Pancreas (tissue), 10 donors: ENCODE measurements at regions not wholly inside any gene's neighbourhood (a gene's known extent, or its start where the extent isn't known, plus 50 kb on each side); places are given as distances from the start of the nearest gene placed in this dataset.

Source experiments
- ATAC-seq, 4 donors: fragments of 200-7000 bp; cut with Tn5 transposase; one replicate each; pipeline versions ENCODE4 v1.8.0 to v1.9.1; 2020; ENCODE audit warnings: mild to moderate bottlenecking in 4 of 4, moderate library complexity in 4 of 4
- DNase-seq, 6 donors: peaks; one replicate each; pipeline ENCODE4 v3.0.0-alpha.2; 2020
- FAIRE-seq: peaks from 2 replicates; lab custom pipeline; 2012; peaks lifted over from hg19 to GRCh38; lab: Jason Lieb, UNC
- H3K27ac ChIP-seq, 4 donors: fragments of 200-600 bp; sonication (generic); 1 replicate in 3 of 4; 2 replicates in 1 of 4; pipeline versions ENCODE4 v1.5.0 to v1.8.0; 2020
- H3K27me3 ChIP-seq, 4 donors: fragments of 200-600 bp; one replicate each; pipeline ENCODE4 v1.8.0; 2021
- H3K36me3 ChIP-seq, 3 donors: fragments of 200-600 bp; sonication (generic) in 1 of 3; one replicate each; pipeline versions ENCODE4 v1.5.0 to v1.8.0; 2020 to 2021
- H3K4me1 ChIP-seq, 3 donors: fragments of 200-600 bp; one replicate each; pipeline ENCODE4 v1.8.0; 2021
- H3K4me3 ChIP-seq, 4 donors: fragments of 200-600 bp; sonication (generic) in 2 of 4; one replicate each; pipeline versions ENCODE4 v1.5.0 to v1.8.0; 2020 to 2021
- H3K9me3 ChIP-seq, 4 donors: fragments of 200-600 bp; one replicate each; pipeline ENCODE4 v1.8.0; 2021
- WGBS, 2 donors: extraction: QIAGEN DNeasy Blood & Tissue Kit; methylation state at CpG; one replicate each; pipeline ENCODE4 v1.1.7; 2013; 5-methylcytosine and 5-hydroxymethylcytosine counted together
- intact Hi-C, 3 donors: fragments of 100-400 bp; cut with DNase I; formaldehyde crosslinking; loops; one replicate each; pipeline versions ENCODE4 v1.11.1 to v1.14.2; 2022
- TF ChIP-seq, protein P1 (sequence below), 4 donors: fragments of 200-600 bp; sonication (generic) in 3 of 4; IDR thresholded peaks; one replicate each; pipeline versions ENCODE4 v1.5.0 to v1.8.0; 2021; ENCODE audit warnings: antibody characterized with exemption in 4 of 4
- donor health status: healthy with polysubstance abuse.
- donor health status: DM: no; HTN: no; CAD: no; lungs with moderate emphysema.
- donor health status: DM: no; HTN: no; CAD: no.
- donor health status: control.
- donor health status: control.
- donor health status: Bipolar disorder and iron deficiency.
- donor health status: DM: yes; HTN: yes; CAD: no.
- donor health status: DM: no; HTN: no; CAD: no.
- donor health status: DM: no; HTN: no; CAD: no.
- donor health status: DM: yes; HTN: yes; CAD: no.

DNA sequence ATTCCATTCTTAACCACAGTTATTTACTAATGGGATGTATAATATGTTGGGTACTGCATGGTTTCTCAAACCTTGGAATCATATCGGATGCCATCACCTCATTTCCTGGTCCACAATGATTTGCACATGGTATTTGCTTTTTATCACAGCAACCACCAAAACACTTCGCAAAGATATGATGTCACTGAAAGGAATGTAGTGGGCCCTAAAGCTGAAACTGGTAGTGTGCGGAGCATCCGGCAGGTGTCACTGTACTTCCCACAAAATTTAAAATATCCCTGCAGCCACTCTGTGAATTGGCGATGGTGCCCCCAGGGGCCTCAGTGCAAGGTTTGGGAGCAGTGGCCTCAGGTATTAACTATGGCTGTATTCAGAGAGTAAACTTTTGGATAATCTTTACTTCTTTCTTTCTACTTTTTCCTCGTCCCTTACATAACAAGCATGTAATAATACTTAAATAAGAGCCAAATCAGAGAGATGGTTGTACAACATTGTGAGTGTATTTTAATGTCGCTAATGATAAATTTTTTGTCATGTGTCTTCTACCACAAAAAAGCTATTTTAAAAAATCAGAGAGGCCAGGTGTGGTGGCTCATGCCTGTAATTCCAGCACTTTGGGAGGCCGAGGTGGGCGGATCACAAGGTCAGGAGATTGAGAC, 66.2 kb downstream of the FAM241B start:
- H3K27me3 ChIP-seq, result no peaks in the 10 kb centered on the region
- peak; percentile 43 to 79 (median 75) for ATAC-seq
- TF ChIP-seq, protein P1, sequence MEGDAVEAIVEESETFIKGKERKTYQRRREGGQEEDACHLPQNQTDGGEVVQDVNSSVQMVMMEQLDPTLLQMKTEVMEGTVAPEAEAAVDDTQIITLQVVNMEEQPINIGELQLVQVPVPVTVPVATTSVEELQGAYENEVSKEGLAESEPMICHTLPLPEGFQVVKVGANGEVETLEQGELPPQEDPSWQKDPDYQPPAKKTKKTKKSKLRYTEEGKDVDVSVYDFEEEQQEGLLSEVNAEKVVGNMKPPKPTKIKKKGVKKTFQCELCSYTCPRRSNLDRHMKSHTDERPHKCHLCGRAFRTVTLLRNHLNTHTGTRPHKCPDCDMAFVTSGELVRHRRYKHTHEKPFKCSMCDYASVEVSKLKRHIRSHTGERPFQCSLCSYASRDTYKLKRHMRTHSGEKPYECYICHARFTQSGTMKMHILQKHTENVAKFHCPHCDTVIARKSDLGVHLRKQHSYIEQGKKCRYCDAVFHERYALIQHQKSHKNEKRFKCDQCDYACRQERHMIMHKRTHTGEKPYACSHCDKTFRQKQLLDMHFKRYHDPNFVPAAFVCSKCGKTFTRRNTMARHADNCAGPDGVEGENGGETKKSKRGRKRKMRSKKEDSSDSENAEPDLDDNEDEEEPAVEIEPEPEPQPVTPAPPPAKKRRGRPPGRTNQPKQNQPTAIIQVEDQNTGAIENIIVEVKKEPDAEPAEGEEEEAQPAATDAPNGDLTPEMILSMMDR (IDR thresholded peaks at IDR 0.05), result peak in 2 of 4 donors; percentile 20 to 22
- no peaks in the 10 kb centered on the region for H3K9me3 ChIP-seq
- intact Hi-C loops, result no loop called here
- H3K4me1 ChIP-seq, result no peaks in the 10 kb centered on the region
- H3K36me3 ChIP-seq, result no peaks in the 10 kb centered on the region
- H3K27ac ChIP-seq, result no peak overlapping the region
- WGBS, 2 donors, result 60 to 72% methylated on average over 9 of the region's 9 CpGs
- DNase-seq, result peak in 1 of 6 donors; percentile 30
- no peak for FAIRE-seq
- H3K4me3 ChIP-seq, result no peak overlapping the region

DNA sequence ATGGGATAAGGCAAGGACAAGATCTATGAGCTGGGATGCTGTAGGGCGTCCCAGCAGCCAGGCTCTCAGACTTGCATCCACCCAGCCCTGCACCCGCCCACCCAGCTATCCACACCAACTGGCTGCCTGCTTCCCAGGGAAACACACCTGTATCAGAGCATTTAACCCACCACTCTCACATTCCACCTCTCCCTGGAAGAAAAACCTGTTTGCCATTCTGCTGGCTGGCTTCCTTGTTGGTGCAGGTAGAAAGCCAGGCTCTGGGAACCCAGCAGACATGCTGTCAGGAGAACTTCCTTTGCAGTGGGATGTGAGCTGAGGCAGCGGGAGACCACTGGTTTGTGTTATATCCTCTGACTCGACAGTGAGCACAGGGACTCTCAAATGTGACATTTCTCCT, 67.0 kb downstream of the FAM241B start:
- FAIRE-seq, result no peak
- no peak for ATAC-seq
- H3K4me3 ChIP-seq, result no peak overlapping the region
- H3K36me3 ChIP-seq, result no peaks in the 10 kb centered on the region
- no peaks in the 10 kb centered on the region for H3K4me1 ChIP-seq
- whole genome bisulfite sequencing, 2 donors, result 52 to 84% methylated on average over 4 of the region's 4 CpGs
- H3K9me3 ChIP-seq, result no peaks in the 10 kb centered on the region
- DNase-seq, result no peak
- H3K27ac ChIP-seq, result no peak overlapping the region
- intact Hi-C loops, result no loop called here
- TF ChIP-seq, protein P1 (IDR thresholded peaks at IDR 0.05), result no peak
- H3K27me3 ChIP-seq, result peaks cover 0 to 3% (median 0%) of the 10 kb centered on the region in 4 donors

DNA sequence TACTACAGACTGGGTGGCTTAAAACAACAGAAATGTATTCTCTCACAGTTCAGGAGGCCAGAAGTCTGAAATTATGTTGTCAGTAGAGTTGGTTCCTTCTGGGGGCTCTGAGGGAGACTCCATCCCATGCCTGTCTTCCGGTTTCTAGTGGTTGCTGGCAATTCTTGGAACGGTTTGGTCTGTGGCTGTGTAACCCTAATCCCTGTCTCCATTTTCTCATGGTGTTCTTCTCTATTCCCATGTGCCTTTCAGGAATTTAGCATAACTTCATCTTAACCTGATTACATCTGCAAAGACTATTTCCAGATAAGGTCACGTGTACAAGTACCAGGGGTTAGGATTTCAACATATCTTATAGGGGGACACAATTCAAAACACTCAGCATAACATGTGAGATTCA, 73.2 kb downstream of the FAM241B start:
- no peak overlapping the region for H3K4me3 ChIP-seq
- H3K27ac ChIP-seq, result no peak overlapping the region
- no peak for DNase-seq
- FAIRE-seq, result no peak
- ATAC-seq, result no peak
- TF ChIP-seq, protein P1 (IDR thresholded peaks at IDR 0.05), result no peak
- no peaks in the 10 kb centered on the region for H3K36me3 ChIP-seq
- H3K9me3 ChIP-seq, result no peaks in the 10 kb centered on the region
- intact Hi-C loops, result no loop called here
- H3K27me3 ChIP-seq, result peaks cover 0 to 3% (median 0%) of the 10 kb centered on the region in 4 donors
- 49 to 82% methylated on average over 3 of the region's 3 CpGs for WGBS, 2 donors
- no peaks in the 10 kb centered on the region for H3K4me1 ChIP-seq

DNA sequence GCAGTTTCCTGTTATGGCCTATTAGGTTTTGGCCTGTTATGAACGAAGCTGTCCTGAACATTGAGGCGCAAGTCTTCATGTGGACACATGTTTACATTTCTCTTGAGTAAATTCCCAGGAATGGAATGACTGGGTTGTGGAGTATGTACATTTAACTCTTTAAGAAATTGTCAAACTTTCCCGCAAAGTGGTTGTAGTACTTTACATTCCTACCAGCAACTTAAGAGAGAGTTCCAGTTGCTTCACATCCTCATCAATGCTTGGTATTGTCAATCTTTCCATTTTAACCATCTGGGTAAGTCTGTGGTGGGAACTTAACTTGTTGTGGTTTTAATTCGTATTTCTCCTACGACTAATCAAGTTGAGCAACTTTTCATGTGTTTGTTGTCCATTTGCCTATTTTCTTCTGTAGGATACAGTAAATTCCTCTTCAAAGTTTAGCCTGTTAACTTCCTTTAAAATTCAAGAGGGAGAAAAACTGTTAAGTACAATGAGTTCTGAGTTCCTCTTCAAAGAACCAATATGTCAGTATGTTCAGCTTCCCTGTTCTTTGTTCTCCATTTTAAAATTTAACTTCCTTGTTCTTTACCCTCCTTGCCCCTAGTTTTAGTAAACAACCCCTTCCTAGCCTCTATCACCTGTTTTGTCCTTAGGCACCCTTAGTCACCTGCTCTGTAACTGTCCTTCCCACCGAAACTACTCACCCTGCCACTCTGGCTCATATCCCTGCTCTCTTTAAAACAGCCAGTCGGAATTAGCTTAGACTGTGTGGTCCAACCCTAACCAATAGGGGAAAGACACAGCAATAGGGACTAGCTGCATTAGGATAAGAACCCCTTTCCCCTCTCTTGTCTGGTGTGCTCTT, 74.0 kb downstream of the FAM241B start:
- FAIRE-seq (no peak), DNase-seq (no peak), ATAC-seq (no peak)
- H3K27ac ChIP-seq, result no peak overlapping the region
- intact Hi-C loops, result no loop called here
- no peaks in the 10 kb centered on the region for H3K36me3 ChIP-seq
- no peak overlapping the region for H3K4me3 ChIP-seq
- peaks cover 0 to 3% (median 0%) of the 10 kb centered on the region in 4 donors for H3K27me3 ChIP-seq
- no peaks in the 10 kb centered on the region for H3K4me1 ChIP-seq
- TF ChIP-seq, protein P1 (IDR thresholded peaks at IDR 0.05), result no peak
- H3K9me3 ChIP-seq, result no peaks in the 10 kb centered on the region
- 67 to 76% methylated on average over 7 of the region's 7 CpGs for WGBS, 2 donors
